HepG2 (cell line): ENCODE measurements at regions not wholly inside any gene's neighbourhood (a gene's known extent, or its start where the extent isn't known, plus 50 kb on each side); places are given as distances from the start of the nearest gene placed in this dataset.

Source experiments
- AHDC1 ChIP-seq: sonication (generic); formaldehyde crosslinking; IDR thresholded peaks from 2 replicates; pipeline ENCODE4 v1.5.1; 2020; ENCODE audit warnings: mild to moderate bottlenecking, missing genetic modification reagents, borderline replicate concordance
- ATF5 ChIP-seq: sonication (generic); formaldehyde crosslinking; IDR thresholded peaks from 2 replicates; pipeline ENCODE4 v1.4.0; 2020; ENCODE audit warnings: mild to moderate bottlenecking, low read depth, missing genetic modification reagents
- CREB1 ChIP-seq, 2 experiments: fragments of 450-650 bp in 1 of 2; IDR thresholded peaks; 2 replicates each; pipeline ENCODE4 v1.6.1; 2016 to 2017; ENCODE audit warnings: control low read depth in 1 of 2, mild to moderate bottlenecking in 1 of 2, missing compliant biosample characterization in 1 of 2, missing genetic modification characterization in 1 of 2
- GTF2F1 ChIP-seq: fragments of 150-350 bp; IDR thresholded peaks from 2 replicates; pipeline ENCODE4 v1.6.1; 2014; ENCODE audit warnings: low read length
- SPEN ChIP-seq: sonication (generic); formaldehyde crosslinking; IDR thresholded peaks from 2 replicates; pipeline ENCODE4 v1.5.1; 2020; ENCODE audit warnings: low read depth, mild to moderate bottlenecking, missing genetic modification reagents
- STAG1 ChIP-seq: sonication (generic); formaldehyde crosslinking; IDR thresholded peaks from 2 replicates; pipeline ENCODE4 v1.4.0; 2020; ENCODE audit warnings: missing genetic modification reagents
- ZNF704 ChIP-seq: sonication (generic); formaldehyde crosslinking; IDR thresholded peaks from 2 replicates; pipeline ENCODE4 v1.8.1; 2023; ENCODE audit warnings: mild to moderate bottlenecking, inconsistent platforms, moderate library complexity, missing genetic modification reagents, borderline replicate concordance
- ZNF773 ChIP-seq: sonication (generic); formaldehyde crosslinking; IDR thresholded peaks from 2 replicates; pipeline ENCODE4 v1.4.0; 2020; ENCODE audit warnings: missing genetic modification reagents, borderline replicate concordance

- TF ChIP-seq AHDC1 (CRISPR knock-in tag), result no peak
- no peak for TF ChIP-seq CREB1 (IDR thresholded peaks at IDR 0.05)
- no peak for TF ChIP-seq CREB1 (CRISPR knock-in tag; IDR thresholded peaks at IDR 0.05)
- no peak for TF ChIP-seq ZNF773
- no peak for TF ChIP-seq GTF2F1
- no peak for TF ChIP-seq ZNF704 (CRISPR knock-in tag)
- no peak for TF ChIP-seq SPEN (CRISPR knock-in tag)
- TF ChIP-seq ATF5 (CRISPR knock-in tag), result no peak
- no peak for TF ChIP-seq STAG1 (CRISPR knock-in tag)
Observed at GRCh38 chr12:69105101-69105962, 134.0 kb upstream of the CPSF6 start (continued).
